ENCODE measurements at regions not wholly inside any gene's neighbourhood (a gene's known extent, or its start where the extent isn't known, plus 50 kb on each side); places are given as distances from the start of the nearest gene placed in this dataset.

GRCh38 chr18:73748731-73749130, 398.9 kb downstream of the FBXO15 start:
- TF ChIP-seq CTCF (IDR thresholded peaks at IDR 0.05; ENCODE audit: low read depth, low read length) = no peak
- no peak for TF ChIP-seq EZH2phosphoT487 (IDR thresholded peaks at IDR 0.05; ENCODE audit: low read depth)

Data from OCI-LY3 (cell line).